BE2C (cell line): ENCODE measurements at regions not wholly inside any gene's neighbourhood (a gene's known extent, or its start where the extent isn't known, plus 50 kb on each side); places are given as distances from the start of the nearest gene placed in this dataset.

Experiments used
- DNase-seq: peaks from one replicate; pipeline ENCODE4 v3.0.0-alpha.2; 2020
- H3K27me3 ChIP-seq: fragments of 250-450 bp; sonication (Bioruptor Pico); 2 replicates; pipeline ENCODE4 v1.5.1; 2020; ENCODE audit warnings: mild to moderate bottlenecking
- H3K36me3 ChIP-seq: fragments of 250-450 bp; sonication (Bioruptor Pico); 2 replicates; pipeline ENCODE4 v1.5.1; 2020; ENCODE audit warnings: mild to moderate bottlenecking
- H3K4me1 ChIP-seq: fragments of 250-450 bp; sonication (Bioruptor Pico); 2 replicates; pipeline ENCODE4 v1.5.1; 2020
- H3K4me3 ChIP-seq: 2 replicates; pipeline ENCODE4 v1.5.1; 2011; ENCODE audit warnings: low read depth, low read length
- H3K9me3 ChIP-seq: fragments of 250-450 bp; sonication (Bioruptor Pico); 2 replicates; pipeline ENCODE4 v1.5.1; 2020
- CTCF ChIP-seq: IDR thresholded peaks from 2 replicates; pipeline ENCODE4 v1.5.1; 2012; ENCODE audit warnings: mild to moderate bottlenecking, low read depth, low read length

- DNase-seq = no peak
- no peaks in the 10 kb centered on the region for H3K27me3 ChIP-seq
- H3K36me3 ChIP-seq = no peaks in the 10 kb centered on the region
- H3K9me3 ChIP-seq = no peaks in the 10 kb centered on the region
- H3K4me3 ChIP-seq = no peak overlapping the region
- no peak for TF ChIP-seq CTCF
- no peaks in the 10 kb centered on the region; the same call in 1 of the 2 replicates for H3K4me1 ChIP-seq
Observed at GRCh38 chr13:79196843-79197242, 209.2 kb downstream of the RBM26 start.

GRCh38 chr13:79196366-79196765 is 209.7 kb downstream of the RBM26 start:
- H3K4me1 ChIP-seq = no peaks in the 10 kb centered on the region; the same call in 1 of the 2 replicates
- no peaks in the 10 kb centered on the region for H3K9me3 ChIP-seq

GRCh38 chr13:79194727-79195126 is 211.3 kb downstream of the RBM26 start:
- no peaks in the 10 kb centered on the region; the same call in 1 of the 2 replicates for H3K4me1 ChIP-seq
- H3K4me3 ChIP-seq = no peak overlapping the region

More at GRCh38 chr13:79196366-79196765, 209.7 kb downstream of the RBM26 start:
- no peak for DNase-seq
- no peaks in the 10 kb centered on the region for H3K36me3 ChIP-seq
- no peak overlapping the region for H3K4me3 ChIP-seq
- TF ChIP-seq CTCF = no peak
- H3K27me3 ChIP-seq = no peaks in the 10 kb centered on the region

GRCh38 chr13:79194272-79194671 is 211.8 kb downstream of the RBM26 start:
- Histone ChIP-seq H3K9me3 (no peaks in the 10 kb centered on the region), H3K27me3 (no peaks in the 10 kb centered on the region), H3K36me3 (no peaks in the 10 kb centered on the region), H3K4me1 (no peaks in the 10 kb centered on the region; the same call in 1 of the 2 replicates), H3K4me3 (no peak overlapping the region)
- no peak for TF ChIP-seq CTCF
- no peak for DNase-seq

More at GRCh38 chr13:79194727-79195126, 211.3 kb downstream of the RBM26 start:
- DNase-seq = no peak
- TF ChIP-seq CTCF = no peak
- Histone ChIP-seq H3K36me3 (no peaks in the 10 kb centered on the region), H3K27me3 (no peaks in the 10 kb centered on the region), H3K9me3 (no peaks in the 10 kb centered on the region)

- no peaks in the 10 kb centered on the region; the same call in 1 of the 2 replicates for H3K4me1 ChIP-seq
- DNase-seq = no peak
- no peaks in the 10 kb centered on the region for H3K9me3 ChIP-seq
- no peak for TF ChIP-seq CTCF
- H3K27me3 ChIP-seq = no peaks in the 10 kb centered on the region
- H3K36me3 ChIP-seq = no peaks in the 10 kb centered on the region
- H3K4me3 ChIP-seq = no peak overlapping the region
Observed at GRCh38 chr13:79191501-79191900, 214.6 kb downstream of the RBM26 start.

GRCh38 chr13:79190932-79191331 is 215.1 kb downstream of the RBM26 start:
- Histone ChIP-seq H3K4me1 (no peaks in the 10 kb centered on the region; the same call in 1 of the 2 replicates), H3K27me3 (no peaks in the 10 kb centered on the region), H3K9me3 (no peaks in the 10 kb centered on the region), H3K36me3 (no peaks in the 10 kb centered on the region), H3K4me3 (no peak overlapping the region)
- DNase-seq = no peak
- no peak for TF ChIP-seq CTCF
